Activated naive CD4-positive, alpha-beta T cell treated with anti-CD3 and anti-CD28 coated beads, Interleukin-2, amount 50 U/mL, for 24 hours (primary cell): ENCODE measurements at regions not wholly inside any gene's neighbourhood (a gene's known extent, or its start where the extent isn't known, plus 50 kb on each side); places are given as distances from the start of the nearest gene placed in this dataset.
A peak's percentile ranks its signal among the peaks of the same experiment; 100 is the strongest.

Experiments used
- H3K27ac Mint-ChIP-seq: one replicate; pipeline ENCODE4 v1.8.0; 2021; ENCODE audit warnings: mild to moderate bottlenecking, mixed read lengths
- H3K27me3 Mint-ChIP-seq: one replicate; pipeline ENCODE4 v1.8.0; 2021; ENCODE audit warnings: mixed read lengths
- H3K36me3 Mint-ChIP-seq: one replicate; pipeline ENCODE4 v1.8.0; 2021; ENCODE audit warnings: mixed read lengths
- H3K4me1 Mint-ChIP-seq: one replicate; pipeline ENCODE4 v1.8.0; 2021; ENCODE audit warnings: mixed read lengths
- H3K4me3 Mint-ChIP-seq: one replicate; pipeline ENCODE4 v1.8.0; 2021; ENCODE audit warnings: mild to moderate bottlenecking, mixed read lengths
- H3K9me3 Mint-ChIP-seq: one replicate; pipeline ENCODE4 v1.8.0; 2021; ENCODE audit warnings: mixed read lengths

- H3K9me3 Mint-ChIP-seq, result peaks cover 10% of the 10 kb centered on the region
- H3K27ac Mint-ChIP-seq, result peak overlapping the region; percentile 98
- H3K4me3 Mint-ChIP-seq, result peak overlapping the region; percentile 70
- H3K27me3 Mint-ChIP-seq, result no peaks in the 10 kb centered on the region
- peaks cover 34% of the 10 kb centered on the region for H3K4me1 Mint-ChIP-seq
- peaks cover 2% of the 10 kb centered on the region for H3K36me3 Mint-ChIP-seq
These were observed 136.1 kb upstream of the DMAC1 start for GRCh38 chr9:7935681-7936080.

GRCh38 chr9:7932767-7933166 is 133.2 kb upstream of the DMAC1 start:
- H3K36me3 Mint-ChIP-seq, result no peaks in the 10 kb centered on the region
- H3K4me3 Mint-ChIP-seq, result no peak overlapping the region
- no peaks in the 10 kb centered on the region for H3K27me3 Mint-ChIP-seq

GRCh38 chr9:7930613-7931012 is 131.0 kb upstream of the DMAC1 start:
- Mint-ChIP-seq H3K4me1 (peaks cover 17% of the 10 kb centered on the region), H3K27ac (no peak overlapping the region), H3K4me3 (no peak overlapping the region), H3K9me3 (no peaks in the 10 kb centered on the region), H3K36me3 (no peaks in the 10 kb centered on the region), H3K27me3 (no peaks in the 10 kb centered on the region)

More at GRCh38 chr9:7932767-7933166, 133.2 kb upstream of the DMAC1 start:
- no peak overlapping the region for H3K27ac Mint-ChIP-seq
- H3K9me3 Mint-ChIP-seq, result no peaks in the 10 kb centered on the region
- peaks cover 37% of the 10 kb centered on the region for H3K4me1 Mint-ChIP-seq

- Mint-ChIP-seq H3K36me3 (no peaks in the 10 kb centered on the region), H3K4me3 (no peak overlapping the region), H3K9me3 (no peaks in the 10 kb centered on the region), H3K27me3 (no peaks in the 10 kb centered on the region), H3K4me1 (no peaks in the 10 kb centered on the region), H3K27ac (no peak overlapping the region)
These were observed 122.1 kb upstream of the DMAC1 start for GRCh38 chr9:7921545-7922197.

- H3K4me1 Mint-ChIP-seq, result peaks cover 12% of the 10 kb centered on the region
- no peaks in the 10 kb centered on the region for H3K9me3 Mint-ChIP-seq
- no peaks in the 10 kb centered on the region for H3K27me3 Mint-ChIP-seq
- no peak overlapping the region for H3K27ac Mint-ChIP-seq
- no peak overlapping the region for H3K4me3 Mint-ChIP-seq
- H3K36me3 Mint-ChIP-seq, result no peaks in the 10 kb centered on the region
These were observed 112.5 kb upstream of the DMAC1 start for GRCh38 chr9:7912037-7912535.

GRCh38 chr9:7910426-7911020 is 110.9 kb upstream of the DMAC1 start:
- Mint-ChIP-seq H3K9me3 (no peaks in the 10 kb centered on the region), H3K4me1 (peaks cover 12% of the 10 kb centered on the region), H3K27ac (peak overlapping the region; percentile 30), H3K4me3 (no peak overlapping the region), H3K27me3 (no peaks in the 10 kb centered on the region), H3K36me3 (no peaks in the 10 kb centered on the region)

- H3K36me3 Mint-ChIP-seq, result no peaks in the 10 kb centered on the region
- peaks cover 12% of the 10 kb centered on the region for H3K4me1 Mint-ChIP-seq
- no peak overlapping the region for H3K4me3 Mint-ChIP-seq
- H3K27me3 Mint-ChIP-seq, result no peaks in the 10 kb centered on the region
- H3K27ac Mint-ChIP-seq, result no peak overlapping the region
- H3K9me3 Mint-ChIP-seq, result no peaks in the 10 kb centered on the region
These were observed 110.0 kb upstream of the DMAC1 start for GRCh38 chr9:7909537-7909936.

GRCh38 chr9:7907551-7908337 is 108.2 kb upstream of the DMAC1 start:
- Mint-ChIP-seq H3K27me3 (peaks cover 2% of the 10 kb centered on the region), H3K36me3 (no peaks in the 10 kb centered on the region), H3K9me3 (no peaks in the 10 kb centered on the region), H3K4me1 (peaks cover 12% of the 10 kb centered on the region), H3K27ac (no peak overlapping the region), H3K4me3 (no peak overlapping the region)

- Mint-ChIP-seq H3K27me3 (peaks cover 2% of the 10 kb centered on the region), H3K36me3 (no peaks in the 10 kb centered on the region), H3K27ac (no peak overlapping the region), H3K9me3 (no peaks in the 10 kb centered on the region), H3K4me3 (no peak overlapping the region), H3K4me1 (peaks cover 12% of the 10 kb centered on the region)
These were observed 107.4 kb upstream of the DMAC1 start for GRCh38 chr9:7906783-7907550.

- H3K4me3 Mint-ChIP-seq, result no peak overlapping the region
- no peak overlapping the region for H3K27ac Mint-ChIP-seq
- peaks cover 2% of the 10 kb centered on the region for H3K27me3 Mint-ChIP-seq
- no peaks in the 10 kb centered on the region for H3K4me1 Mint-ChIP-seq
- no peaks in the 10 kb centered on the region for H3K9me3 Mint-ChIP-seq
- H3K36me3 Mint-ChIP-seq, result no peaks in the 10 kb centered on the region
These were observed 102.0 kb upstream of the DMAC1 start for GRCh38 chr9:7901621-7902020.

- H3K4me1 Mint-ChIP-seq, result no peaks in the 10 kb centered on the region
- H3K4me3 Mint-ChIP-seq, result no peak overlapping the region
- no peaks in the 10 kb centered on the region for H3K36me3 Mint-ChIP-seq
- no peak overlapping the region for H3K27ac Mint-ChIP-seq
- H3K9me3 Mint-ChIP-seq, result no peaks in the 10 kb centered on the region
- H3K27me3 Mint-ChIP-seq, result peaks cover 2% of the 10 kb centered on the region
These were observed 101.0 kb upstream of the DMAC1 start for GRCh38 chr9:7900541-7900940.

- Mint-ChIP-seq H3K4me3 (no peak overlapping the region), H3K36me3 (no peaks in the 10 kb centered on the region), H3K27me3 (peaks cover 2% of the 10 kb centered on the region), H3K27ac (no peak overlapping the region), H3K9me3 (no peaks in the 10 kb centered on the region), H3K4me1 (no peaks in the 10 kb centered on the region)
These were observed 100.2 kb upstream of the DMAC1 start for GRCh38 chr9:7899753-7900152.

GRCh38 chr9:7894231-7894630 is 94.7 kb upstream of the DMAC1 start:
- no peaks in the 10 kb centered on the region for H3K27me3 Mint-ChIP-seq
- no peaks in the 10 kb centered on the region for H3K36me3 Mint-ChIP-seq
- H3K27ac Mint-ChIP-seq, result no peak overlapping the region
- H3K4me3 Mint-ChIP-seq, result no peak overlapping the region
- peaks cover 6% of the 10 kb centered on the region for H3K9me3 Mint-ChIP-seq
- H3K4me1 Mint-ChIP-seq, result no peaks in the 10 kb centered on the region

GRCh38 chr9:7892975-7893374 is 93.4 kb upstream of the DMAC1 start:
- H3K27ac Mint-ChIP-seq, result no peak overlapping the region

GRCh38 chr9:7879551-7880245 is 80.1 kb upstream of the DMAC1 start:
- H3K4me1 Mint-ChIP-seq, result no peaks in the 10 kb centered on the region
- no peaks in the 10 kb centered on the region for H3K27me3 Mint-ChIP-seq
- H3K9me3 Mint-ChIP-seq, result peaks cover 9% of the 10 kb centered on the region
- H3K27ac Mint-ChIP-seq, result no peak overlapping the region
- peaks cover 3% of the 10 kb centered on the region for H3K36me3 Mint-ChIP-seq
- H3K4me3 Mint-ChIP-seq, result no peak overlapping the region

More at GRCh38 chr9:7892975-7893374, 93.4 kb upstream of the DMAC1 start:
- Mint-ChIP-seq H3K27me3 (no peaks in the 10 kb centered on the region), H3K9me3 (peaks cover 6% of the 10 kb centered on the region), H3K4me1 (no peaks in the 10 kb centered on the region), H3K36me3 (no peaks in the 10 kb centered on the region), H3K4me3 (no peak overlapping the region)
